Epithelial cell of proximal tubule (primary cell): ENCODE measurements at regions not wholly inside any gene's neighbourhood (a gene's known extent, or its start where the extent isn't known, plus 50 kb on each side); places are given as distances from the start of the nearest gene placed in this dataset.

Experiments used
- DNase-seq: peaks from one replicate; pipeline ENCODE4 v3.0.0-alpha.2; 2011; ENCODE audit warnings: low read depth
- H3K4me3 ChIP-seq: 2 replicates; pipeline ENCODE4 v1.5.1; 2011; ENCODE audit warnings: low read depth, mild to moderate bottlenecking, low read length
- CTCF ChIP-seq: conservative IDR thresholded peaks from 2 replicates; pipeline ENCODE4 v1.5.1; 2012; ENCODE audit warnings: low read depth, mild to moderate bottlenecking, low read length

- H3K4me3 ChIP-seq = no peak overlapping the region
- no peak for DNase-seq
- TF ChIP-seq CTCF = no peak
These were observed 712.0 kb downstream of the INHBA start for GRCh38 chr7:40990841-40991240.

- DNase-seq = no peak
- no peak for TF ChIP-seq CTCF
- H3K4me3 ChIP-seq = no peak overlapping the region
These were observed 715.3 kb downstream of the INHBA start for GRCh38 chr7:40987571-40987970.

GRCh38 chr7:40986351-40986873, 716.5 kb downstream of the INHBA start:
- TF ChIP-seq CTCF = no peak
- no peak overlapping the region for H3K4me3 ChIP-seq
- peak; percentile 92 for DNase-seq

GRCh38 chr7:40983111-40983510, 719.8 kb downstream of the INHBA start:
- TF ChIP-seq CTCF = no peak
- DNase-seq = no peak
- no peak overlapping the region for H3K4me3 ChIP-seq

GRCh38 chr7:40979296-40979695, 723.6 kb downstream of the INHBA start:
- no peak for TF ChIP-seq CTCF
- H3K4me3 ChIP-seq = no peak overlapping the region
- no peak for DNase-seq

GRCh38 chr7:40978047-40978446, 724.8 kb downstream of the INHBA start:
- TF ChIP-seq CTCF = no peak
- no peak for DNase-seq
- no peak overlapping the region for H3K4me3 ChIP-seq

- TF ChIP-seq CTCF = no peak
- H3K4me3 ChIP-seq = no peak overlapping the region
- no peak for DNase-seq
These were observed 725.4 kb downstream of the INHBA start for GRCh38 chr7:40977533-40977932.
